Vagina (tissue), 2 donors: ENCODE measurements at regions not wholly inside any gene's neighbourhood (a gene's known extent, or its start where the extent isn't known, plus 50 kb on each side); places are given as distances from the start of the nearest gene placed in this dataset.

Experiments used
- DNase-seq, 2 donors: peaks; one replicate each; pipeline ENCODE4 v3.0.0-alpha.2; 2017; ENCODE audit errors: extremely low spot score in 2 of 2
- H3K27ac ChIP-seq: fragments of 200-600 bp; sonication (generic); one replicate; pipeline ENCODE4 v1.5.1; 2019
- H3K27me3 ChIP-seq: fragments of 200-600 bp; sonication (generic); one replicate; pipeline ENCODE4 v1.5.1; 2019
- H3K36me3 ChIP-seq, 2 donors: fragments of 200-600 bp; sonication (generic); one replicate each; pipeline ENCODE4 v1.5.1; 2017 to 2019
- H3K4me1 ChIP-seq: fragments of 200-600 bp; sonication (generic); one replicate; pipeline ENCODE4 v1.5.1; 2019
- H3K4me3 ChIP-seq, 2 donors: fragments of 200-600 bp; sonication (generic); 1 replicate in 1 of 2; 2 replicates in 1 of 2; pipeline ENCODE4 v1.5.1; 2016 to 2019
- H3K9me3 ChIP-seq: fragments of 200-600 bp; sonication (generic); one replicate; pipeline ENCODE4 v1.5.1; 2019
- CTCF ChIP-seq, 3 experiments: fragments of 450-650 bp in 2 of 3; fragments of 200-600 bp in 1 of 3; sonication (generic) in 1 of 3; IDR thresholded peaks; one replicate each; pipeline ENCODE4 v1.5.1; 2017 to 2019; ENCODE audit warnings: antibody characterized with exemption in 3 of 3, mild to moderate bottlenecking in 2 of 3, moderate library complexity in 2 of 3
- POLR2A ChIP-seq, 2 donors: fragments of 450-650 bp; IDR thresholded peaks; one replicate each; pipeline ENCODE4 v1.6.1; 2017; ENCODE audit warnings: antibody characterized with exemption in 2 of 2, mild to moderate bottlenecking in 2 of 2, moderate library complexity in 2 of 2
- POLR2AphosphoS5 ChIP-seq, 2 donors: sonication (generic); formaldehyde crosslinking; IDR thresholded peaks; one replicate each; pipeline ENCODE4 v1.9.0; 2017; ENCODE audit warnings: antibody characterized with exemption in 2 of 2, mild to moderate bottlenecking in 2 of 2, low read depth in 1 of 2; ENCODE audit not compliant: insufficient read depth in 1 of 2
- intact Hi-C: fragments of 100-400 bp; cut with DNase I; formaldehyde crosslinking; loops from one replicate; pipeline ENCODE4 v1.15.1; 2023

DNA sequence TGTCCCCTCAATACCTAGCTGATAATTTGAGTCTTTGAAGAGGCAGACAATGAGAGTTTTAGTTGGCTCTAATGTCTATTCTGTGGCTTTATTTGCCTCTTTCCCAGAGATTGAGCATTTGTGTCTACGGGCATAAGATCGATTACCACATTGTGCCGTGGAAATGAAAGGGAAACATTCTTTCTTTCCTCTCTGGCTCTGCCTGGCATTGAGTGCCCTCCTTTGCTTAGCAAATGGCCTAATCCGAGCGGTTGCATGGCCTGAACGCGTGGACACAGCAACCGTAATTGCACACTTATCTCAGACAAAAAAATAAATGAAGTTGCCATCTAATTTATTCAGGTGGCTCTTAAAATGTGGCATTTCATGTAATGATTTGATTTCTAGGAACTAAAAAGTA, 247.9 kb downstream of the ADGRL2 start:
- Histone ChIP-seq H3K4me3 (no peak overlapping the region), H3K36me3 (no peaks in the 10 kb centered on the region), H3K4me1 (no peaks in the 10 kb centered on the region), H3K9me3 (no peaks in the 10 kb centered on the region), H3K27me3 (no peaks in the 10 kb centered on the region), H3K27ac (no peak overlapping the region)
- DNase-seq: no peak
- intact Hi-C loops: no loop called here
- TF ChIP-seq CTCF (IDR thresholded peaks at IDR 0.05) (no peak), POLR2A (IDR thresholded peaks at IDR 0.05) (no peak), POLR2AphosphoS5 (IDR thresholded peaks at IDR 0.05; ENCODE audit: insufficient read depth in 1 of 2, low read depth in 1 of 2) (no peak)

GRCh38 chr1:82045221-82045620, 244.5 kb downstream of the ADGRL2 start:
- DNase-seq: no peak
- intact Hi-C loops: no loop called here
- Histone ChIP-seq H3K9me3 (no peaks in the 10 kb centered on the region), H3K27ac (no peak overlapping the region), H3K4me1 (no peaks in the 10 kb centered on the region), H3K4me3 (no peak overlapping the region), H3K36me3 (no peaks in the 10 kb centered on the region), H3K27me3 (no peaks in the 10 kb centered on the region)
- TF ChIP-seq CTCF (IDR thresholded peaks at IDR 0.05) (no peak), POLR2A (IDR thresholded peaks at IDR 0.05) (no peak), POLR2AphosphoS5 (IDR thresholded peaks at IDR 0.05; ENCODE audit: insufficient read depth in 1 of 2, low read depth in 1 of 2) (no peak)

GRCh38 chr1:82044536-82044935, 243.8 kb downstream of the ADGRL2 start:
- TF ChIP-seq POLR2A (IDR thresholded peaks at IDR 0.05) (no peak), CTCF (IDR thresholded peaks at IDR 0.05) (no peak), POLR2AphosphoS5 (IDR thresholded peaks at IDR 0.05; ENCODE audit: insufficient read depth in 1 of 2, low read depth in 1 of 2) (no peak)
- no peak overlapping the region for H3K4me3 ChIP-seq
- no peak overlapping the region for H3K27ac ChIP-seq
- no peaks in the 10 kb centered on the region for H3K36me3 ChIP-seq
- H3K9me3 ChIP-seq: no peaks in the 10 kb centered on the region
- no peaks in the 10 kb centered on the region for H3K4me1 ChIP-seq
- intact Hi-C loops: no loop called here
- no peak for DNase-seq
- H3K27me3 ChIP-seq: no peaks in the 10 kb centered on the region

DNA sequence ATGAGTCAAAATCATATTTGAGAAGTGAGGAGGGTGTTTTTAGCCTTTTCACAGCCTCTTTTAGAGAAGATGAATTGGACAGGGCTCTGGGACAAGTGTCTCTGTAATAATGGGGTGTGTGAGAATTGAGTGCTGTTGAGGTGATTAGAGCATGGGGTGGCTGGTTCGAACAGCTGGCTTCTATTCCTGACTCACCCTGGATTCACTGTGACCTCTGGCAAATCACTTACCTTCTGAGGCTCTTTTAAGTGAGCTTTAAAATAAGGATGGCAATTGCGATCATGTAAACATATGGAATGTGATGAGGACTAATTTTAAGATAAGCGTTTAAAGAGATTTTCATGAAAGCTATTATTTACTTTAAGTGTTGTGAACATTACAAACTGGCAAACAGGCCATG, 243.4 kb downstream of the ADGRL2 start:
- Histone ChIP-seq H3K27me3 (no peaks in the 10 kb centered on the region), H3K9me3 (no peaks in the 10 kb centered on the region), H3K4me1 (no peaks in the 10 kb centered on the region), H3K27ac (no peak overlapping the region), H3K36me3 (no peaks in the 10 kb centered on the region), H3K4me3 (no peak overlapping the region)
- DNase-seq: no peak
- TF ChIP-seq POLR2AphosphoS5 (IDR thresholded peaks at IDR 0.05; ENCODE audit: insufficient read depth in 1 of 2, low read depth in 1 of 2) (no peak), CTCF (IDR thresholded peaks at IDR 0.05) (no peak), POLR2A (IDR thresholded peaks at IDR 0.05) (no peak)
- intact Hi-C loops: no loop called here

DNA sequence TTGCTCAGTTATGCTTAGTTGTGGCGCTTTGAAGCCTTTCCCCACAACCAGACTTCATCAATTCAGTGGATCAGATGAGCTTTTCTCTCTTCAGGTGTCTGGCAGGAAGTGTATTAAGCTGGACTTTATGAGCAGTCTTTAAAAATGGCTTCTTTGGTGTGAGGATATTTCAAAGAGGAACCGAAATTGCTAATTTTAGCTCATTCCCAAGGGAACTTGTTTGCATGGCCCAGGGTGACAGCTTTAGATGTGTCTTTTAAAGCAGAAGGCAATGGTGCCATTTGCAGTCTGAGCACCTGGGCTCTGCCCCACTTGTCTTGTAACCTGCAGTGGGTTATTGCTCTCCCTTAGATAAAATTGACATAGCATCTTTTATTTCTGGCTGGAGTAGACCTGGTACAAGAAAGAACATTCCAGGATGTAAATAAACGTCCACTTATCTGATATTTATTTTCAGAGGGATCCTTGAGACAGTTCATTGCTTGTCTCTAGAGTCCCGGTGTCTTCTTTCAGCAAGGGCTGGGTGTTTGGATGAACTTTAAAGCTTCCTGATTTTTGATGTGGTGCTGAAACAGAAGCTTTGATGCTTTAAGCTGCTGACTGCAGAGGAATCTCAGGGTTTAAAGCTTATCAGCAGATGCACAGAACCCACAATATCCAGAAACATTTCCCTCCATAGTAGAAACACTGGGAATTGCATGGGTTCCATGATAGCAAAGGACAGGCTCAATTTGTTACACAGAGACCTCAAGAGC, 241.7 kb downstream of the ADGRL2 start:
- intact Hi-C loops: no loop called here
- TF ChIP-seq CTCF (IDR thresholded peaks at IDR 0.05): no peak
- TF ChIP-seq POLR2AphosphoS5 (IDR thresholded peaks at IDR 0.05; ENCODE audit: insufficient read depth in 1 of 2, low read depth in 1 of 2): no peak
- TF ChIP-seq POLR2A (IDR thresholded peaks at IDR 0.05): no peak
- no peaks in the 10 kb centered on the region for H3K9me3 ChIP-seq

More for the DNA sequence above, 241.7 kb downstream of the ADGRL2 start:
- H3K4me1 ChIP-seq: no peaks in the 10 kb centered on the region
- H3K4me3 ChIP-seq: no peak overlapping the region
- no peaks in the 10 kb centered on the region for H3K27me3 ChIP-seq
- H3K27ac ChIP-seq: no peak overlapping the region
- no peak for DNase-seq
- H3K36me3 ChIP-seq: no peaks in the 10 kb centered on the region
